ENCODE measurements at regions not wholly inside any gene's neighbourhood (a gene's known extent, or its start where the extent isn't known, plus 50 kb on each side); places are given as distances from the start of the nearest gene placed in this dataset.

DNA sequence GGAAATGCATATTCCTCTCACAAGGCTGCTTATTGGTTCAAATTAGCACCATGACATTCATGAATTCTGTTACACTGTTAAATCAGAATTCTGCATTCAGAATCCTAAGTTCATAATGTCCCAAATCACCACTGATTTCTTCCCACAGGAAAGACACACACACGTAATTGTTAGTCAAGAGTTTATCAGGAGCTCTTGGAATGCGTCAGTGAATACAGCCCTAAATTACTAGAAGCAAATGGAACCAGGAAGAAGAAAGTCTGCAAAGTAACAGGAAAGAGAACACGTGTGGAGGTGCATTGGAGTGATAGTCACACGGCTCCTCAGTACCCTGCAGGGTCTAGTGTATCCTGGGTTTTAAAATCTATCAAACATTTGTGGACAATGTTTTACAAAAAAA is 110.2 kb downstream of the ANXA2R start:
- no peak overlapping the region for H3K27ac ChIP-seq
- no peaks in the 10 kb centered on the region for H3K4me1 ChIP-seq
- ATAC-seq (no peak), DNase-seq (no peak)
- TF ChIP-seq CTCF (IDR thresholded peaks at IDR 0.05): no peak
- H3K4me3 ChIP-seq: no peak overlapping the region
- intact Hi-C loops (cut with DNase I): no loop called here
- no peaks in the 10 kb centered on the region for H3K36me3 ChIP-seq (ENCODE audit: insufficient read depth in 1 of 2, low read depth in 1 of 2)
- no peaks in the 10 kb centered on the region for H3K9me3 ChIP-seq
- H3K27me3 ChIP-seq (ENCODE audit: insufficient read depth in 3 of 3, low read length in 2 of 3): peaks cover 0 to 11% (median 2%) of the 10 kb centered on the region in 3 donors
- 54 to 66% (median 54%) methylated on average over 4 of the region's 4 CpGs for WGBS, 3 donors

DNA sequence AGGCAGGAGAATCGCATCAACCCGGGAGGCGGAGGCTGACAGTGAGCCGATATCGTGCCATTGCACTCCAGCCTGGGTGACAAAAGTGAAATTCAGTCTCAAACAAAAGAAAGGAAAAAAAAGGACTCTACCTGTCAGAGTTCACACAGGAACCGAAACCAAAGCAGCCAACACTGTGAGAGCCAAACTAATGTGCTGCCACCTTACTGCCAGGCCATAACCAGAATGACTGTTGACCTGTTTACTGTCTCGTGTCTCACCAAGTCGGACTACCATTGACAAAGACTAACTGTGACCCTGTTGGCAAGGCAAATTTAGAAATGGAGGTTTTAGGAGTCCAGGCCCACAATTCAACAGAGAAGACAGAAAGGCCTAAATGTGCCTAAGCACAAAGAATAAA is 112.4 kb downstream of the ANXA2R start:
- H3K9me3 ChIP-seq: no peaks in the 10 kb centered on the region
- H3K4me1 ChIP-seq: no peaks in the 10 kb centered on the region
- DNase-seq (no peak), ATAC-seq (no peak)
- H3K4me3 ChIP-seq: no peak overlapping the region
- H3K27ac ChIP-seq: no peak overlapping the region
- intact Hi-C loops (cut with DNase I): no loop called here
- WGBS, 3 donors: 90 to 95% (median 93%) methylated on average over 8 of the region's 8 CpGs
- H3K27me3 ChIP-seq (ENCODE audit: insufficient read depth in 3 of 3, low read length in 2 of 3): peaks cover 0 to 18% (median 2%) of the 10 kb centered on the region in 3 donors
- no peak for TF ChIP-seq CTCF (IDR thresholded peaks at IDR 0.05)
- H3K36me3 ChIP-seq (ENCODE audit: insufficient read depth in 1 of 2, low read depth in 1 of 2): no peaks in the 10 kb centered on the region

- intact Hi-C loops (cut with DNase I): no loop called here
- no peak overlapping the region for H3K4me3 ChIP-seq
- H3K4me1 ChIP-seq: no peaks in the 10 kb centered on the region
- peaks cover 0 to 18% (median 2%) of the 10 kb centered on the region in 3 donors for H3K27me3 ChIP-seq (ENCODE audit: insufficient read depth in 3 of 3, low read length in 2 of 3)
- ATAC-seq (no peak), DNase-seq (no peak)
- WGBS, 3 donors: 91 to 93% (median 92%) methylated on average over 16 of the region's 16 CpGs
- no peak overlapping the region for H3K27ac ChIP-seq
- H3K36me3 ChIP-seq (ENCODE audit: insufficient read depth in 1 of 2, low read depth in 1 of 2): no peaks in the 10 kb centered on the region
- H3K9me3 ChIP-seq: no peaks in the 10 kb centered on the region
- no peak for TF ChIP-seq CTCF (IDR thresholded peaks at IDR 0.05)
Observed at GRCh38 chr5:42924686-42925085, 113.0 kb upstream of the SELENOP start.

DNA sequence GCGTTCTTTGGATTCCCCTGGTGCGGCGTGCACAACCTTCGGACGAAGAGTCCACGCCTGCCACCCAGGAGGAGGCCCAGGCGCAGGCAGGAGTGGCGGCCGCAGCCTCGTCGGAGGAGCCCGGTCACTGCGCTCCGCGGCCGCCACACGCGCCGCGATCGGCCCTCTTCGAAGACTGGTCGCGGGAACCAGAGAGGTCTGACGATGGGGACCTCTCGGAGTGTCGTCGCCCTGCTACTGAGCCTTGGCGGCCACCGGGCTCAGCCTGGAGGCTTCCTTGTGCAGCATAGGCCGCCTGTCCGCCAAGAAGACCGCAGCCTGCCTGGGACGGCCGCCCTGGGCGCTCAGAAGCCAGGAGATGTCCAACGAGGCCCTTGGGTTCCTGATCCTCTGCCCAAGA is 112.5 kb upstream of the SELENOP start:
- intact Hi-C loops (cut with DNase I): no loop called here
- Histone ChIP-seq H3K27ac (no peak overlapping the region), H3K4me1 (no peaks in the 10 kb centered on the region), H3K36me3 (ENCODE audit: insufficient read depth in 1 of 2, low read depth in 1 of 2) (no peaks in the 10 kb centered on the region), H3K27me3 (ENCODE audit: insufficient read depth in 3 of 3, low read length in 2 of 3) (peaks cover 0 to 18% (median 2%) of the 10 kb centered on the region in 3 donors), H3K4me3 (no peak overlapping the region), H3K9me3 (no peaks in the 10 kb centered on the region)
- no peak for TF ChIP-seq CTCF (IDR thresholded peaks at IDR 0.05)
- DNase-seq: no peak
- no peak for ATAC-seq
- 70 to 82% (median 76%) methylated on average over 34 to 37 of the region's 37 CpGs for WGBS, 3 donors

DNA sequence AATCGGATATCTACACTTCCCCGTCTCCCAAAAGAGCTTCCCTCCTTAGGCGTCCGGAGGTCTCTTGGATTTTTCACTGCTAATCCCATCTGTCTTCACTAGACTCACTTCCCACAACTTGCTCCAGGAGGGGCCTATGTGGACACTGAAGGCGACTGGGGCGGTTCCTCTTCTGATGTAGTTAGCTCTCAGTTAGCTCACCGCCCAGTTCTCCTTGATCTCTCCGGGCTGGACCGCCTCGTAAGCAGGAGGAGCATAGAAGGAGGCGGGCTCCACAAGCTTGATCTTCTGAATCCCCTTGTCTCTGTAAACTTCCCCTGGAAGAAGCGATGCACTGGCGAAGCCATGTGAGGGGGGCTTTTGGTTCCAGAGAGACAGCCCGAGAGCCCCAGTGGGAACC is 112.0 kb upstream of the SELENOP start:
- 77 to 81% (median 79%) methylated on average over 14 of the region's 14 CpGs for WGBS, 3 donors
- H3K4me3 ChIP-seq: no peak overlapping the region

More for the DNA sequence above, 112.0 kb upstream of the SELENOP start:
- H3K27me3 ChIP-seq (ENCODE audit: insufficient read depth in 3 of 3, low read length in 2 of 3): peaks cover 0 to 18% (median 2%) of the 10 kb centered on the region in 3 donors
- ATAC-seq: no peak
- no peak for TF ChIP-seq CTCF (IDR thresholded peaks at IDR 0.05)
- H3K4me1 ChIP-seq: no peaks in the 10 kb centered on the region
- DNase-seq: no peak
- no peaks in the 10 kb centered on the region for H3K9me3 ChIP-seq
- no peaks in the 10 kb centered on the region for H3K36me3 ChIP-seq (ENCODE audit: insufficient read depth in 1 of 2, low read depth in 1 of 2)
- H3K27ac ChIP-seq: no peak overlapping the region
- intact Hi-C loops (cut with DNase I): no loop called here
